Endothelial cell of umbilical vein (primary cell): ENCODE measurements at regions not wholly inside any gene's neighbourhood (a gene's known extent, or its start where the extent isn't known, plus 50 kb on each side); places are given as distances from the start of the nearest gene placed in this dataset.

Experiments
- BruUV-seq: library from RNA; stranded (reverse); fragments of 400-500 nt; replicated peaks from 2 replicates; lab custom pipeline; 2021; lab: Mats Ljungman, UMichigan
- CTCF ChIA-PET: fragments of 300-600, 350-600 bp; sonication (Branson Sonifier 250); formaldehyde crosslinking; loops from one replicate; lab custom pipeline; 2021; ENCODE audit warnings: antibody characterized with exemption, inconsistent platforms; lab: Charles Lee
- POLR2A ChIA-PET: fragments of 300-600, 350-600 bp; sonication (Branson Sonifier 250); formaldehyde crosslinking; loops from one replicate; lab custom pipeline; 2021; ENCODE audit warnings: antibody characterized with exemption, inconsistent platforms; lab: Charles Lee
- DNase-seq: peaks from one replicate; pipeline ENCODE4 v3.0.0-alpha.2; 2011; ENCODE audit warnings: low read depth, low spot score
- FAIRE-seq: peaks from 2 replicates; lab custom pipeline; 2011; peaks lifted over from hg19 to GRCh38; lab: Jason Lieb, UNC
- H2AFZ ChIP-seq: 2 replicates; pipeline ENCODE4 v1.6.0; 2012; ENCODE audit warnings: low read depth, low read length, control low read depth, inconsistent platforms
- H3K27ac ChIP-seq: 2 replicates; pipeline ENCODE4 v1.5.1; 2011; ENCODE audit warnings: low read depth, mild to moderate bottlenecking, control low read depth, low read length, moderate library complexity; ENCODE audit not compliant: insufficient read depth
- H3K27me3 ChIP-seq, 2 experiments: 2 replicates each; pipeline versions ENCODE4 v1.6.0 to v1.6.1; 2011; ENCODE audit warnings: low read length in 2 of 2, mixed read lengths in 1 of 2; ENCODE audit not compliant: control insufficient read depth in 2 of 2, insufficient read depth in 2 of 2
- H3K36me3 ChIP-seq, 2 experiments: 2 replicates in 1 of 2; 3 replicates in 1 of 2; pipeline ENCODE4 v1.5.1; 2011; ENCODE audit warnings: low read length in 2 of 2, mild to moderate bottlenecking in 1 of 2, moderate library complexity in 1 of 2; ENCODE audit not compliant: control insufficient read depth in 2 of 2, insufficient read depth in 2 of 2; ENCODE audit errors: extremely low read depth in 1 of 2
- H3K4me1 ChIP-seq: 3 replicates; pipeline ENCODE4 v1.5.1; 2011; ENCODE audit warnings: mild to moderate bottlenecking, low read length; ENCODE audit not compliant: control insufficient read depth, insufficient read depth; ENCODE audit errors: extremely low read depth
- H3K4me2 ChIP-seq: 2 replicates; pipeline ENCODE4 v1.6.1; 2011; ENCODE audit warnings: low read length, control low read depth, mixed read lengths; ENCODE audit not compliant: insufficient read depth
- H3K4me3 ChIP-seq, 3 experiments: fragments of 200-600 bp in 1 of 3; sonication (generic), shearing (Covaris generic) in 1 of 3; replicated peaks in 1 of 3; 2 replicates each; pipeline ENCODE4 v1.5.1; 2011 to 2016; ENCODE audit warnings: control low read depth in 3 of 3, low read length in 3 of 3, mild to moderate bottlenecking in 2 of 3, inconsistent platforms in 1 of 3, low read depth in 1 of 3, moderate library complexity in 1 of 3; ENCODE audit not compliant: insufficient read depth in 1 of 3
- H3K79me2 ChIP-seq: 2 replicates; pipeline ENCODE4 v1.6.0; 2012; ENCODE audit warnings: low read length, inconsistent platforms; ENCODE audit not compliant: control insufficient read depth, insufficient read depth
- H3K9ac ChIP-seq: replicated peaks from 2 replicates; pipeline ENCODE3; 2011; ENCODE audit warnings: low read length, control low read depth; ENCODE audit not compliant: insufficient read depth; ENCODE audit errors: extremely low read depth
- H3K9me1 ChIP-seq: replicated peaks from 3 replicates; pipeline ENCODE4 v1.6.0; 2011; ENCODE audit warnings: mild to moderate bottlenecking, low read length; ENCODE audit not compliant: control insufficient read depth, insufficient read depth; ENCODE audit errors: extremely low read depth
- H3K9me3 ChIP-seq: replicated peaks from 2 replicates; pipeline ENCODE4 v1.5.1; 2012; ENCODE audit warnings: low read length, inconsistent platforms; ENCODE audit not compliant: control insufficient read depth, insufficient read depth
- H4K20me1 ChIP-seq: replicated peaks from 2 replicates; pipeline ENCODE3; 2011; ENCODE audit warnings: mild to moderate bottlenecking, low read length; ENCODE audit not compliant: control insufficient read depth, insufficient read depth; ENCODE audit errors: extremely low read depth
- CTCF ChIP-seq, 2 donors: IDR thresholded peaks; 1 replicate in 1 of 2; 2 replicates in 1 of 2; pipeline ENCODE4 v1.5.1; 2011; ENCODE audit warnings: low read length in 2 of 2, mild to moderate bottlenecking in 2 of 2, moderate library complexity in 2 of 2, control low read depth in 1 of 2, inconsistent platforms in 1 of 2, low read depth in 1 of 2; ENCODE audit not compliant: insufficient read depth in 1 of 2; ENCODE audit errors: extremely low read depth in 1 of 2
- EZH2 ChIP-seq: IDR thresholded peaks from 2 replicates; pipeline ENCODE4 v1.6.1; 2012; ENCODE audit warnings: borderline replicate concordance, low read depth, mild to moderate bottlenecking, moderate library complexity, low read length, inconsistent platforms; ENCODE audit not compliant: severe bottlenecking
- FOS ChIP-seq: IDR thresholded peaks from 2 replicates; pipeline ENCODE4 v1.6.1; 2011; ENCODE audit warnings: mild to moderate bottlenecking, low read length, moderate library complexity, borderline replicate concordance; ENCODE audit not compliant: insufficient read depth
- GATA2 ChIP-seq: IDR thresholded peaks from 2 replicates; pipeline ENCODE4 v1.7.0; 2011; ENCODE audit warnings: low read depth, mild to moderate bottlenecking, moderate library complexity, mixed read lengths, low read length; ENCODE audit not compliant: insufficient read length, insufficient read depth
- MAX ChIP-seq: IDR thresholded peaks from 2 replicates; pipeline ENCODE4 v1.6.1; 2011; ENCODE audit not compliant: insufficient read depth, insufficient read length
- MYC ChIP-seq: IDR thresholded peaks from one replicate; pipeline ENCODE4 v1.6.1; 2011; ENCODE audit warnings: mild to moderate bottlenecking, low read depth, low read length
- POLR2AphosphoS5 ChIP-seq: IDR thresholded peaks from 2 replicates; pipeline ENCODE4 v1.6.1; 2012; ENCODE audit warnings: low read depth, mild to moderate bottlenecking, control low read depth, low read length, moderate library complexity; ENCODE audit not compliant: insufficient read depth
- dilution Hi-C: fragments of 300-500 bp; cut with MboI; formaldehyde crosslinking; loops from one replicate; pipeline ENCODE4 v1.15.0; 2019; ENCODE audit warnings: low sequenced_read_pairs; ENCODE audit not compliant: extremely low pct_ligation_motif_present
- intact Hi-C: fragments of 100-400 bp; cut with micrococcal nuclease; formaldehyde crosslinking; loops from one replicate; pipeline ENCODE4 v1.10.0; 2022

- TF ChIP-seq MYC (no peak), MAX (no peak), CTCF (IDR thresholded peaks at IDR 0.05; ENCODE audit: extremely low read depth in 1 of 2, insufficient read depth in 1 of 2, low read depth in 1 of 2, low read length in 2 of 2) (no peak), GATA2 (no peak), FOS (no peak), POLR2AphosphoS5 (no peak), EZH2 (no peak)
- dilution Hi-C loops (no loop called here), intact Hi-C loops (no loop called here)
- no peak overlapping the region for H3K4me3 ChIP-seq
- H3K79me2 ChIP-seq = no peaks in the 10 kb centered on the region
- no peak for DNase-seq
- H3K9me1 ChIP-seq = no peaks in the 10 kb centered on the region
- no peak overlapping the region for H3K27ac ChIP-seq
- H4K20me1 ChIP-seq = no peaks in the 10 kb centered on the region
- H3K4me2 ChIP-seq = no peak overlapping the region
- H3K4me1 ChIP-seq = peaks cover 8% of the 10 kb centered on the region
- H3K36me3 ChIP-seq = no peaks in the 10 kb centered on the region
- no TSS peak for BruUV-seq
- no peak for FAIRE-seq
- H3K9ac ChIP-seq = no peak overlapping the region
- peaks cover 10 to 24% of the 10 kb centered on the region in 2 experiments for H3K27me3 ChIP-seq
- no peaks in the 10 kb centered on the region for H3K9me3 ChIP-seq
- no peak overlapping the region for H2AFZ ChIP-seq
- ChIA-PET POLR2A (no interaction called here), CTCF (no interaction called here)
These were observed 61.8 kb upstream of the MLN start for GRCh38 chr6:33865478-33866077.
